ENCODE measurements at regions not wholly inside any gene's neighbourhood (a gene's known extent, or its start where the extent isn't known, plus 50 kb on each side); places are given as distances from the start of the nearest gene placed in this dataset.

- TF ChIP-seq CHCHD3 (CRISPR knock-in tag; IDR thresholded peaks at IDR 0.05) = no peak
These were observed 87.6 kb downstream of the ACKR3 start (continued) for GRCh38 chr2:236657215-236657614.

- ChIA-PET CTCF (ENCODE audit: low intra/inter-chr PET ratio, low total read pairs) (no interaction called here), POLR2A (no interaction called here)
- Histone ChIP-seq H3K36me3 (replicated peaks in 1 of 2; ENCODE audit: control insufficient read depth in 1 of 2, insufficient read depth in 2 of 2, low read length in 2 of 2) (no peaks in the 10 kb centered on the region), H3K27me3 (ENCODE audit: control insufficient read depth in 1 of 2, insufficient read depth in 2 of 2, low read length in 2 of 2) (peaks cover 0 to 22% of the 10 kb centered on the region in 2 experiments; a peak in 3 of 5 replicates), H4K20me1 (ENCODE audit: insufficient read depth, low read length) (no peaks in the 10 kb centered on the region), H3K4me1 (ENCODE audit: insufficient read depth, low read length) (no peaks in the 10 kb centered on the region), H3K4me2 (ENCODE audit: low read depth, low read length) (no peak overlapping the region), H3K27ac (ENCODE audit: extremely low read length, insufficient read depth, low read length) (no peak overlapping the region), H2AFZ (ENCODE audit: low read length) (no peak overlapping the region), H3K9me3 (ENCODE audit: low read length) (no peaks in the 10 kb centered on the region), H3K9ac (ENCODE audit: insufficient read depth, low read depth, low read length) (no peak overlapping the region), H3K4me3 (replicated peaks in 1 of 3; ENCODE audit: insufficient read depth in 1 of 3, low read depth in 2 of 3, low read length in 3 of 3) (no peak overlapping the region), H3K79me2 (ENCODE audit: insufficient read depth, low read length) (no peaks in the 10 kb centered on the region)
- DNase-seq (ENCODE audit: low spot score) (no peak), FAIRE-seq (no peak), ATAC-seq (no peak)
- TF ChIP-seq ZBED4 (CRISPR knock-in tag; IDR thresholded peaks at IDR 0.05; ENCODE audit: borderline replicate concordance) (no peak), RAD21 (CRISPR knock-in tag; IDR thresholded peaks at IDR 0.05) (no peak), KLF11 (CRISPR knock-in tag; IDR thresholded peaks at IDR 0.05) (no peak), ONECUT2 (CRISPR knock-in tag; IDR thresholded peaks at IDR 0.05) (no peak), DNMT3B (CRISPR knock-in tag; conservative IDR thresholded peaks at IDR 0.05) (no peak), ZNF382 (CRISPR knock-in tag; IDR thresholded peaks at IDR 0.05; ENCODE audit: borderline replicate concordance) (no peak), CHD2 (IDR thresholded peaks at IDR 0.05; ENCODE audit: low read depth, low read length) (no peak), ZNF841 (CRISPR knock-in tag; IDR thresholded peaks at IDR 0.05; ENCODE audit: borderline replicate concordance) (no peak), ZBTB10 (CRISPR knock-in tag; IDR thresholded peaks at IDR 0.05; ENCODE audit: borderline replicate concordance) (no peak), FOXP4 (CRISPR knock-in tag; IDR thresholded peaks at IDR 0.05) (no peak), ATF4 (CRISPR knock-in tag; IDR thresholded peaks at IDR 0.05) (no peak), PAX8 (CRISPR knock-in tag; IDR thresholded peaks at IDR 0.05; ENCODE audit: borderline replicate concordance) (no peak), ZFP1 (CRISPR knock-in tag; IDR thresholded peaks at IDR 0.05) (no peak)
- in situ Hi-C loops (cut with HindIII; ENCODE audit: extremely low pct_ligation_motif_present, low pct_unique_long_range_greater_than_20kb) (no loop called here), intact Hi-C loops (cut with micrococcal nuclease; ENCODE audit: unreplicated experiment) (no loop called here)
- BruUV-seq (replicated peaks) = no TSS peak
- 3% methylated on average over 4 of the region's 4 CpGs for whole genome bisulfite sequencing (ENCODE audit: low lambda C conversion rate)
These were observed 88.2 kb downstream of the ACKR3 start for GRCh38 chr2:236657801-236658200.

All from HepG2 (cell line).